Sciatic nerve (tissue), 2 donors: ENCODE measurements at regions not wholly inside any gene's neighbourhood (a gene's known extent, or its start where the extent isn't known, plus 50 kb on each side); places are given as distances from the start of the nearest gene placed in this dataset.

Experiments
- ATAC-seq: fragments of 200-7000 bp; cut with Tn5 transposase; one replicate; pipeline ENCODE4 v1.9.1; 2020; ENCODE audit warnings: mild to moderate bottlenecking, moderate library complexity
- DNase-seq: peaks from one replicate; pipeline ENCODE4 v3.0.0-alpha.2; 2020; ENCODE audit warnings: low spot score
- intact Hi-C: fragments of 100-400 bp; cut with DNase I; formaldehyde crosslinking; loops from one replicate; pipeline ENCODE4 v1.14.2; 2022
- donor health status: DM: no; HTN: no; CAD: no.
- donor health status: DM: no; HTN: no; CAD: no.

DNA sequence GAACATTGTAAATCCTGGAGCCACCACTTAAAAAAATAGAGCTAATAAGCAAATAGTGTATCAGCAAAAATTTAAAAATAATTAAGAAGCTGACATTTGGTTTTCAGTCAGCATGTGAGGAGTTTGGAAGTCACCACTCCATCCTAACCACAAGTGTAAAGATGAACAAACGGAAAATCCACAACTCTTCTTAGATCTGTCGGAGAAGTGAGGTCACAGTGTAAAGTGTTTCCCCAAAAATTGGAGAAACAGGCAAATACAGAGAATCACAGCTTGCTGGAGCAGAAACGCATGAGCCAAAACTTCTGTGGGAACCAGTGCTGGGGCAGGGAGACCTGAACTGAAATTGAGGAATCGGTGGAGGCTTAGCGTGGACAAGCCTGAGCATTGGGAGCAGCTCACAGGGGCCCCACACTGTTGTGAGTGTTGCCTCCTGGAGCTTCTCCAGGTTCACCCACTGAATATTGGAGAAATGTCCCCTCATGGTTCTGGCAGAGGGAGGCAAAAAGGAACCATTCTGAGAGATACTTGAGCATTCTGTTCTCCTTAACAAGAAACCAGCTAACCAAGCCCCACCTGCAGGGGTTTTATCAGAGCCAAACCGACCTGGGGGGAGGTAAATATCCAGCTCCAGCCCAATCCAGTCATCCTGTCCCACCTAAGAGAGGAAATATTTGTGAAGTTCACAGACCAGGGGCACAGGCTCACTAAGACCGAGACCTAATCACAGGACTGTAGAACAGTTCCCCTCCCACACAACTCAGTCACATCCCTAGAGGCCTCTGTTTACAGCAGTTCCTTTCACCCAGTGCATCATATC is 192.0 kb downstream of the ERMARD start:
- intact Hi-C loops: no loop called here
- ATAC-seq: no peak
- no peak for DNase-seq

DNA sequence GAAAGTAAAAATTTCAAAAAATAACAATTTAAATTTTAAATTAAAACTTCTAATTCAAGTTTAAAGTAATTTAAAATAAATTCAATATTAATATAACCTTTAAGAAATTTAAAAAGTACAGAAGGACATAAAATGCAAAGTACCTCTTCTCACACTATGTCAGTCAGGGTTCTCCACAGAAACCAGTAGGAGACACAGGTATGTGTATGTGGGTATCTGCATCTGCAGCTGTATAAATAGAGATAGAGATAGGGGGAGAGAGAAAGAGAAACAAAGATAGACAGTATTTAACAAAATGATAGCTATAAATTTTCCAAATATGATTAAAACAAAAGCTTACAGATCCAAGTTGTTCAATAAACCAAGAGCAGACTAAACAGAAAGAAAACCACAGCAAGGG is 190.8 kb downstream of the ERMARD start:
- ATAC-seq (no peak), DNase-seq (no peak)
- intact Hi-C loops: no loop called here

DNA sequence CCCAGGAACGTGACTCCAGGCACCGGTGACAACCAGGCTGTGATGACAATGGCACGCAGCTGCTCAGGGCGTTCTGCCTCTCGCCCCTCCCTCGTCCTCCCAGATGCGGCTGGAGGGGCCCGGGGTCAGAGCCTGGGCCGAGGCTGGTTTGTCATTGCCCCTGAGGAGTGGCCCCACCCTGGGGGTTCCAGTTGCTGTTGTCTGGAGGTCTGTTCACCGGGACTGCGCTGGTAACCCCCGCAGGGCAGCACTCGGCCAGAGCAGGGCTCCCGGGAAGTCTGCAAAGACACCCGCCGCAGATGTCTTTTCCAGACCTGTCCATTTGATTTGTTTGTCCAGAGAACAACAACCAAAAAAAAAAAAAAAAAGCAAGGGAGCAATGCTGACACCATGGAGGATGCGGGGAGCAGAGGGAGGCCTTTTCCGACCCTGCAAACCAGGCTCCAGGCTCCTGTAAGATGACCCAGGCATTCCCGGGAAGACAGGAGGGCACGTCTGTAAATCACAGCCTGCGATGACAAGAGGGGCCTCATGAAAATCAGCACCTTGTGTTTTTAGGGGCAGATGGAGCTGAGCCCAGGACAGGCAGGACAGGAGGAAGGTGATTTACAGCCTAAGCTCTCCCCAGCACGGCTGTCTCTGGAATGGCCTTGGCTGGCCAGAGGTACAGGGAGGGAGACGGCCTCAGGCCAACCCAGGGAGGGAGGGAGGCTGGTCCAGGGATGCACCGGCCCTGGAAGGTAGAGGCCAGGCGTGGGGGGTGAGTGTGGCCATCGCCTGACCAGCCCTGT is 189.3 kb downstream of the ERMARD start:
- ATAC-seq: no peak
- DNase-seq: no peak
- intact Hi-C loops: no loop called here

DNA sequence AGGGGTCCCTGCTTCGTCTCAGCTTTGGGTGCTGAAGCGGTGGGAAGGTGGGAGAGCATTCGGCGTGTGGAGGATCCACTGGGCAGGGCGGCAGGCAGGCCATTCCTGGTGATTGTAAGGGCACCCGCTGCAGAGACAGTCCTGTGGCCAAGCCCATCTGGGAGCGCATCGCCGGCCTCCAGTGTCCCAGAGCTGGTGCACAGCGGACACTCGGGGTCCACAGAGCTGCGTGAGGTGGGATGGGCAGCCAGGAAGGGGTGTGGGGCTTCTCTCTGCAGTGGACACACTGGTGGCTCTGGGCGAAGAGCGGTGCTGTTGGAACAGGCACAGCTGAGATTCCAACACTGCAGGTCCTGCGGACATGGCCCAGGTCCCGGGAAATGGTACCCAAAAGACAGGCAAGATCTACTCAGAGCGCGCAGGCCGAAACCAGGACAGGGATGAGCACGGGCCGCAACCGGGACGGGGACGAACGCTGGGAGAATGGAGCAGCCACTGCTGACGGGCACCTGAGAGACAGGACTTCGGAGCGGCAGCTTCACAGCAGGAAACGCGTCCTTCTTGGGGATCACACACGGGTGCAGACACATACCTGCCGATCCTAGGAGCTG is 188.2 kb downstream of the ERMARD start:
- ATAC-seq (no peak), DNase-seq (no peak)
- intact Hi-C loops: no loop called here

DNA sequence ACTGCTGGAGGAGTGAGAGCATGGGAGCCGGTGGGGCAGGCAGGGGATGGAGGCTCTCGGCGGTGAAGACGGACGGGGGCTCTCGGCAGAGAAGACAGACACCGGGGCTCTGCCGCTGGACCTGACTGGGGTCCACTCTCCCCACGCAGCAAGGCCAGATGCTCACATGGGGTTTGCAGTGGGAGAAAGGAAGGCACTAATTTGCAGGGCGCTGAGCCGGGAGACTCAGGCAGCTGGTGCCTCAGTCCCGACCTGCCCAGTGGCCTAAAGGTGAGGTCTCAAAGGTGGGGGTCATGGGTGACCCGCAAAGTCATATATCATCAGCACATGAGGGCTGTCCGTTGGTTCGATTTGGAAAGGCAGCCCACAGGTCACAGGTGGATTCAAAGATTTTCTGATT is 187.3 kb downstream of the ERMARD start:
- intact Hi-C loops: no loop called here
- ATAC-seq (no peak), DNase-seq (no peak)

DNA sequence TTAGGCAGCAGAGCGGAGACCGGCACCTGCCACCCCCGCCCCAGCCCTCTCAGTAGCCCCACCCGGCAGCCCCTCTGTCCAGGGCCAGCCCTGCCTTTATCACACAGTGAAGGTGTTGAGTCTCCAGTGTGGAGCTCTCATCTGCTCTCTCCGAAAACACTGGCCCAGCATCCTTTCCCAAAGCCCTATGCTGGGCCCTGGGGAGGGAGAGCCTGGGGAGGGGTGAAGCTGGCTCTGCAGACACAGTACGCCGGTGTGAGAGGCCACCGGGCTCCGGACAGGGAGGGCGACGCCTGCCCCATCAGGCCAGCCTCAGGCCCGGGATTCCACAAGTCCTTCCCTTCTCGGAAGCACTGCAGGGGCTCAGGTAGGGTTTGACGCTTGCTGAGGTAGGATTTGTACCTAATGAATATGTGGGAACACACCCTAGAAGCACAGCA is 186.9 kb downstream of the ERMARD start:
- no peak for DNase-seq
- intact Hi-C loops: no loop called here
- ATAC-seq: no peak

DNA sequence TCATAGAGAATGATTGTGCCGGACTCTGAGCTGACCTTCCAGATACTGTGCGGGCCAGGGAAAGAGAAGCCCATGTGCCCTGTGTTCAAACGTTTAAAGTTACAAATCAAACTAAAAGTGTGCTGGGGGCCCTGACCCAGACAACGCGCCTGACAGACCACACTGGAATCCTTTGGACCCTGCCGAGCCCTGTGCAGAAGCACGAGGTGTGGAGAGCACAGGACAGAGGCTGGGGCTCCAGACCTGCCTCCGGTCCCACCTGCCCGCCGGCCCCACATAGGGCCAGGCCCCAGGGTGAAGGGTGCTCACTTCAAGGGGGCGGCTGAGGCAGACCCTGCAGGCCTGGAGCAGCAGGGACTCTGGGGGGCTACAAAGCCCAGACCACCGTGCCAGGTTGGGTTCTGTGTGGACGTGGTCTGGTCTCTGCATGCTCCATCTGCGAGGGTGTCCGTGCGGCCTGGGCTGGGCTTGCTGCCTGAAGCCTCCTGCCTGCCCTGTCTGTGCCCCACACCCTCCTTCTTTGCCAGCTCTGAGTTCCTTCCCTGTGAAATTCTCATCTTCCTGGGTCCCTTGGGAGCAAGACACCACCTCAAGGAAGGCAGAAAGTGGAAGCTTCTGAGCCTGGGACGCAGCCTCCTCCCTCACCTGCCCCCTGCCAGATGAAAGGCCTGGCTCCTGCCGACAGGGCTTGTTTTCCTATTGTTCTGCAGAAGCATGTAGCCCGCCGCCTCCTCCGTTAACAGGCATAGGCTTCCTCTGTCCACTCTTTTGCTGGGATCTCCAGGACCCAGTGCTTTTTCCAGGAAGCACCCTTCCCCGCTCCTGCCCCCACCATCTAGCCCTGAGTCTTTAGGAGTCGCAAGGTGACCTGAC is 186.2 kb downstream of the ERMARD start:
- ATAC-seq: no peak
- intact Hi-C loops: no loop called here
- DNase-seq: no peak

DNA sequence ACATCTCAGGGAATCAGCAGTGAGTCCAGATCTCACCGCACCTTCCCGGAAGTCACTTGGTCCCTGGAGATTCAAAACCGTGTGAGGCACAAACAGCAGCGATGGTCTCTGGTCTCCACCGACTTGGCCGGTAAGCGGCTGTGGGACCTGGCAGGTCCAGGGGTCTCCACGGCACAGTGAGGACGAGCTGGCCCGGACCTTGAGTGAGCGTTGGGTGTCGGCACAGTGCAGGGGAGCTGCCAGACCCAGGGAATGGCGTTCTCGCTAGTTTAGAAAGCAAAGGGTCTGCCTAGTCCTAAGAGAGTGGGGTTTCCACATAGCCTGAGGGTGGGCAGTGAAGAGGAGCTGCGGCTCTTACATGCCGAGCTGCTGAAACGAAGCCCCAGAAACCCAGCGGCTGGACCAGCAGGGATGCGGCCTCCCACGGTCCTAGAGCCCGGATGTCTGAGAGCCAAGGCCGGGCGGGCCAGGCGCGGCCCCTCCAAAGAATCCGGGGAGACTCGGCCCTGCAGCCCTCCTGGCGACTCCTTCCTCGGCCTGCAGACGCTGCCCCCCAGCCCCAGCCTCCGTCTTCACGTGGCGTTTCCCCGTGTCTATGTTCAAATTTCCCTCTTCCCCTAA is 185.0 kb downstream of the ERMARD start:
- DNase-seq (no peak), ATAC-seq (no peak)
- intact Hi-C loops: no loop called here

DNA sequence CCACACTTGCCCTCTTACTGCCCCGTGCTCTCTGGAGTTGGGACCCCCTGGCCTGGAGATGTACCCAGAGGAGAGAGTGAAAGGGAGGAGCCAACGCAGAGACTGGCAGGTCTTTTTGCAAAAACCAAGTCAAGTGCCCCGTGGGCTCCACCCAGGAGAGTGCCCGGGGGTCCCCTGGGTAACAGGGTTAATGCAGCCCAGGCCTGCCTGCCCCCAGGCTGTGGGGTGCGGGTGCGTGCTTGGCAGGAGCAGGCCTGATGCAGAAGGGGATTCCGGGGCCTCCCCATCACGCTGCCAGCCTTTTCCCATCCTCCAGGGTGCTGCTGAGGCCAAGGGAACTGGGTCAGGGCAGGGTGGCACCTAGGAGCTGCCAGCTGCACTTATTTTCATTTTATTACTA is 184.4 kb downstream of the ERMARD start:
- no peak for ATAC-seq
- no peak for DNase-seq
- intact Hi-C loops: no loop called here

DNA sequence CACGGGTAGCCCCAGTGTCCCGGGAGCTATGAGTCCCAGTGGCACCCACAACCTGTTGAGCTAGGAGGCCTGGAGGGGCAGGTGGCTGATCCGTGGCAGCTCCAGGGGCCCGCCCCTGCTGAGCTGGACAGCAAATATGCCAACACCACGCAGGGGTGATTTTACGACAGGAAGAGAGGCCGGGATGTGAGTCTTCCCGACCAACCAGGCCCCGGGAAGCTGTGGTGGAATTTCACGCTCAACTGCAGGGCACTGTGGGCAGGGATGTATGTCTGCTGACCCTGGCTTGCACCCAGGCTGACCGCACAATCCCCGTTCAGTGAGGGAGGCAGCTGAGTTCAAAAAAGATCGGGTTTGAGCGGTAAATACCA is 183.9 kb downstream of the ERMARD start:
- ATAC-seq: no peak
- no peak for DNase-seq
- intact Hi-C loops: no loop called here

DNA sequence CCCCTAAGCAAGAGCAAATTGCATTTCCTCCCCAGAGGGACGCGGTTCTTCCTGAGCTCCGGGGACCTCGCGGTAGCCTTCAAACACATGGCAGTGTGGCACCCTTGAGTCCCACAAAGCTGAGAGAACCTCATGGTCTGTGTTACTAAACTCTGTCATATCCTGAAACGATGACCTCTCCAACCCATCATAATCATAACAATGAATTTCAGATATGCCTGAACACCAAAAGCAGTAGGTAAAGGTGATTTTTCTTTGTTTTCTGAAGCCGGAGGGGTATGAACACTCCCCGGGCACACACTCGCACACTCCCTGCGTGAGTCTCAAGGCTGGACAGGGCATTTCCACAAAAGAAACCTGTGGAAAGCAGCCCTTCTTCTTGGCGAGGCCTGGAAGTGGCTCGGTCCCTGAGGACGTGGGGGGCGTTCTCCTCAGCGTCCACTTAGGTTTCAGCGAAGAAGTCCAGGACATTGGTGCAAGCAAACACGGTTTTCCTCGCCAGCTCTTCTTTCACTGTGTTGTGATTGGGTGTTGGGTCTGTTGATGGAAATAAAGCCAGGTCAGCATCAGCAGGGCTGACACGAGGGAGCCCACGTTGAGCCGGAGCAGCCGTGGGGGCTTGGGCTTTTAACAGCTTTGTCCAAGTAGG is 183.4 kb downstream of the ERMARD start:
- intact Hi-C loops: no loop called here
- ATAC-seq: no peak

DNA sequence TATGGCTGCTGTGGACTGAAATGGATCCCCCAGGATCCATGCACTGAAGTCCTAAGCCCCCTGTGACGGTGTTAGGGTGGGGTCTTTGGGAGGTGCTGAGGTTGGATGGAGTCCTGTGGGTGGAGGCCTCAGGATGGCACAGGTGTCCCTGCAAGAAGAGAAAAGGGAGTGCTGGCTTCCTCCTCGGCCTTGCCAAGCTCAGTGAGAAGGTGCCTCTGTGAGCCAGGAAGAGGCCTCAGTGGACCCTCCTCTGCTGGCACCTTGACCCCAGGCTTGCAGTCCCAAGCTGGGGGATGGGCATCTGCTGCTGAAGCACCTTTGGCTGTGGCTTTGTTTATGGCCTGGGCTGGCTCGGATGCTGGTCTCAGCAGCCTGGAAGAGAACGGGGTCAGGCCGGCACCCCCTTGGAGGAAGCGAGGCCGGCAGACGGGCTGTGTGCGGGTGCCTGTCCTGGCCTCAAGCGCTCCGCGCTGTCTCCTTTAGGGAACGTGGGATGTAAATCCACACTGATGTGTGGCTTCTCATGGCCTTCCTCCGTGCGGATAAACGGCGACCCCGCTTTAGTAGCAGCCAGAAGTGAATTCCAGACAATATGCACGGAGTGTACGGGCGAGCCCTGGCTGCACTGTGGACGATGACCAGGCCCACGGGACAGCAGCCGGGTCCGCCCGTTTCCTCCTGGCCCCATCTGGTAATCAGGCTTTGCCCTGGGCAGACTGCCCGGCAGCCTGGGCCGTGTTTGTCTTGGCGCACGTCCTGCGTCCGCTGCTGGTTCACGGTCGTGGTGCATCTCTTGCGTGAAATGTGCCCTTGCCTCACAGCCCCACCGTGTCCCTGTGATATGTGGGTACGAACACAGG is 182.6 kb downstream of the ERMARD start:
- intact Hi-C loops: no loop called here
- ATAC-seq: peak; percentile 77
- DNase-seq: no peak

More for the DNA sequence above, 183.4 kb downstream of the ERMARD start:
- no peak for DNase-seq

DNA sequence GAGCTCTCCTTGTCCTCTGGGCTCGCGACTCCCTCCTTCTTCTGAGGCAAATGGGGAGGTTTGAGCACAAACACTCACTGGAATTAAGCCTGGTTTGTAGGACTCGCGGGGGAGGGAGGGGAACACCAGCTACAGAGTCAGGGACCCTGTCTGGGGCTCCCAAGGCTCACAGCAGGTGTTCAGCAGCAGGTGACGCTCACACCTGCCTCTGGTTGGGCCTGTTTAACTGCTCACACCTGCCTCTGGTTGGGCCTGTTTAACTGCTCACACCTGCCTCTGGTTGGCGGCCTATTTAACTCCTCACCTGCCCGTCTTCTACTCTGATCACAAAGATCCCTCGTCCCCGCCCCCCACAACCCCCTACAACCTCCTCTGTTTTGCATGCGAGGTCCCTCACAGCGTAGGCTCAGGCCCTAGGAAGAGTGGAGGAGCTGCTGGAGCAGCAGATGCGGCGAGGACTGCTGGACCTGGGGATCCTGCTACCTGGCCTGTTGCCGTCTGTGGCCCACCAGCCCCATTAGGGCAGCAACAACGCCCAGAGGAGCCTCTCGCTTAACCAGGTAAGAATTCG is 181.9 kb downstream of the ERMARD start:
- intact Hi-C loops: no loop called here
- DNase-seq (no peak), ATAC-seq (no peak)

DNA sequence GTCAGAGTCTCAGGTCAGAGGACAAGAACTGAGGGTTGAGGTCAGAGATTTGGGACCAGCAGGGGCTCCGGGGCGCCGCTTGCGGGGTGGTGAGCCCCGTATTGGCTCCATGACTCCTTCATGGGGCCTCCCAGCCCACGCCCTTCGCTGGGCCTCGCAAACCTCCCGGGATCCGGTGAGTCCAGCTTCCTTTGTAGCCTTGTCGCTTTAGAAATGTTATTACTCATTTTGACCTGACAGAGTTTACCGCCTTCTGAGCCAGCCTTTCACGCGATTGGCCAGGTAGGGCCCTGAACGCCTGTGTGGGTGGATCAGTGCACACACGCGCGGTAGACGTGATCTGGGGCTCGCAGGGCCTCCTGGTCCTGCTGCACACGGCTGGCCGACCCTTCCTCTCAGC is 181.1 kb downstream of the ERMARD start:
- DNase-seq (no peak), ATAC-seq (no peak)
- intact Hi-C loops: no loop called here

DNA sequence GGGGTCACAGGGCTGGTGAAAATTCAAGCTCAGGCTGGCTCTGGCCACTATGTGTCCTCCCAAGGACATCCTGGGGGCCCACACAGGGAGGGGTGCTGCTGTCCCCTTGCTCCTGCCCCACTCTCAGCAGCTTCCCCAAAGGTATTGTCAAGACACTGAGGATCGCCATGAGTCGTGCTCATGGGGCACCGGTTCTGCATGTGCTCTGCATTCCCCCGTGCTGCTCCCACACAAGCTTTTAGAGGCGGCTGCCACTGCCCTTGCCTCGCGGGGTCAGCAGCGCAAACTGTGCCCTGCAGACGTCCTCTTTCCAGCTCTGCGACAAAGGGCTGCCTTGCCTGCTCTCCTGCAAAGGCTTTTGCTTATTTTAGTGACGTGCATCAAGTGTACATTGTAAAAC is 179.8 kb downstream of the ERMARD start:
- no peak for ATAC-seq
- intact Hi-C loops: no loop called here
- no peak for DNase-seq

DNA sequence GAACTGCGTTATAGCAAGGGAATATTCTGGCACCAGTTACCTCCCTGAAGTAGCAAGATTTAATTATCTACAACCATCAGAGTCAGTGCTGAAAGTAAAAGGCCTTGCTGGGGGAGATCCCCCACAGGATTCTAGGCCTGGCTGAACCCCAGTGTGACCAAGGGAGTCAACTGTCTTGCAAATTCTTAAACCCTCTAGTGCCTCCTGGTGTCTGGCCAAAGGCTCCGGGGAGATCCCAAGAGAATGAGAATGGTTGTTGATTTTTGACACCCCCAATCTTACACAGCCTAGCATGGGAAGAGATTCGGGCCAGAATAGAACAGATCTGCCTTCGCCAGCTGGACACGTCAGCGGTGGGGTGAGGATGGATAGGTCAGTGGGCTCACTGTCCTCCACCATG is 179.4 kb downstream of the ERMARD start:
- ATAC-seq (no peak), DNase-seq (no peak)
- intact Hi-C loops: no loop called here

DNA sequence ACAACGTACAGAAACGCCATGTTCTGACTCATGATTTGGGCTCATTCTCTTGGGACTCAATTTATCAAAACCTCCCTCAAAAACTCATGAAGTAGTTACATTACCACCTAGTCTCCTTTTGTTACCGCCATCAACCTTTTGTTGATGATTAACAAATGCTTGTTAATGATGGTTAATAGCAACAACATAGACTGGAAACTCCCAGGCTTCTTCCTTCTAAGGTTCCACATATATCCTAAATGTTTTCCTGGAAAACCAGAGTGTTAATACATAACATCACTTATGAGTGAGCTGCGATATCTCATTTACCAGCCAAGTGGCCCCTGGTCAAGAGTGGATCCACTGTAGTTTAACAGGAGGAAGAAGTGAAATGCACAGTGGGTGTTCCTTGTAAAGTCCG is 176.3 kb downstream of the ERMARD start:
- ATAC-seq (no peak), DNase-seq (no peak)
- intact Hi-C loops: no loop called here
